Duodenal mucosa (tissue), 2 donors: ENCODE measurements at regions not wholly inside any gene's neighbourhood (a gene's known extent, or its start where the extent isn't known, plus 50 kb on each side); places are given as distances from the start of the nearest gene placed in this dataset.

Experiments used
- H3K27ac ChIP-seq: one replicate; pipeline ENCODE4 v1.7.0; 2013; ENCODE audit warnings: low read depth, low read length
- H3K27me3 ChIP-seq, 2 donors: one replicate each; pipeline ENCODE4 v1.7.0; 2013; ENCODE audit warnings: low read length in 2 of 2, control low read depth in 1 of 2; ENCODE audit not compliant: insufficient read depth in 2 of 2, control insufficient read depth in 1 of 2
- H3K36me3 ChIP-seq, 2 donors: one replicate each; pipeline ENCODE4 v1.7.0; 2013; ENCODE audit warnings: low read length in 2 of 2, control low read depth in 1 of 2; ENCODE audit not compliant: insufficient read depth in 2 of 2, control insufficient read depth in 1 of 2
- H3K4me1 ChIP-seq, 2 donors: one replicate each; pipeline ENCODE4 v1.7.0; 2013; ENCODE audit warnings: low read length in 2 of 2, control low read depth in 1 of 2; ENCODE audit not compliant: insufficient read depth in 2 of 2, control insufficient read depth in 1 of 2
- H3K4me3 ChIP-seq, 2 donors: one replicate each; pipeline ENCODE4 v1.7.0; 2013; ENCODE audit warnings: low read length in 2 of 2, low read depth in 1 of 2
- H3K9ac ChIP-seq, 2 donors: one replicate each; pipeline ENCODE4 v1.7.0; 2013; ENCODE audit warnings: low read length in 2 of 2, low read depth in 1 of 2
- H3K9me3 ChIP-seq, 2 donors: one replicate each; pipeline ENCODE4 v1.7.0; 2013; ENCODE audit warnings: low read length in 2 of 2, control low read depth in 1 of 2; ENCODE audit not compliant: control insufficient read depth in 1 of 2

GRCh38 chr13:59480396-59481259 lies 683.1 kb downstream of the DIAPH3 start:
- H3K4me1 ChIP-seq: no peaks in the 10 kb centered on the region
- H3K27ac ChIP-seq: no peak overlapping the region

GRCh38 chr13:59483501-59484145 lies 680.1 kb downstream of the DIAPH3 start:
- H3K9ac ChIP-seq: no peak overlapping the region
- no peak overlapping the region for H3K4me3 ChIP-seq
- H3K36me3 ChIP-seq: no peaks in the 10 kb centered on the region
- no peaks in the 10 kb centered on the region for H3K9me3 ChIP-seq
- no peaks in the 10 kb centered on the region for H3K4me1 ChIP-seq
- H3K27me3 ChIP-seq: no peaks in the 10 kb centered on the region
- no peak overlapping the region for H3K27ac ChIP-seq

More at GRCh38 chr13:59480396-59481259, 683.1 kb downstream of the DIAPH3 start:
- Histone ChIP-seq H3K27me3 (no peaks in the 10 kb centered on the region), H3K9ac (no peak overlapping the region), H3K36me3 (no peaks in the 10 kb centered on the region), H3K4me3 (no peak overlapping the region), H3K9me3 (no peaks in the 10 kb centered on the region)

GRCh38 chr13:59487883-59488282 lies 675.8 kb downstream of the DIAPH3 start:
- Histone ChIP-seq H3K27ac (no peak overlapping the region), H3K27me3 (no peaks in the 10 kb centered on the region), H3K4me1 (no peaks in the 10 kb centered on the region), H3K9ac (no peak overlapping the region), H3K4me3 (no peak overlapping the region), H3K36me3 (no peaks in the 10 kb centered on the region), H3K9me3 (no peaks in the 10 kb centered on the region)

DNA sequence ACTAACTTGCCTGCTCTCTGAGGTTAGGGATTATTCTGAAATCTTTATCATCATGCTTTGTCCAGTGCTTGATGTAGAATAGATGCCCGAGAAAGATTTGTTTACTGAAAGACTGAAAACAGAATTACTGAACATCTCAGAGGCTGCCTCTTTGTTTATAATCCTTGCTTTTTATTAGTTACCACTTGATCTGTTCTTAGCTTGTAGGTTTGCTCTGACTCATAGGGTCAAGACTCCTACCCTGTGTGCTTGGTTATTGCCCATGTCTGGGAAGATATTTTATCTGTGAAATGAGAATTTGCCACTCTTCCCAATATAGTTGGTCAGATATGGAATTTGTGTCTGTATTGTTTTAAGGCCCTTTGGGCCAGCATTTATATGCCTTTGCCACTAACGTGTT lies 675.3 kb downstream of the DIAPH3 start:
- Histone ChIP-seq H3K4me1 (no peaks in the 10 kb centered on the region), H3K9me3 (no peaks in the 10 kb centered on the region), H3K27me3 (no peaks in the 10 kb centered on the region), H3K27ac (no peak overlapping the region), H3K9ac (no peak overlapping the region), H3K4me3 (no peak overlapping the region), H3K36me3 (no peaks in the 10 kb centered on the region)

GRCh38 chr13:59490651-59491050 lies 673.1 kb downstream of the DIAPH3 start:
- Histone ChIP-seq H3K4me3 (no peak overlapping the region), H3K27ac (no peak overlapping the region), H3K9ac (no peak overlapping the region), H3K4me1 (no peaks in the 10 kb centered on the region), H3K27me3 (no peaks in the 10 kb centered on the region), H3K36me3 (no peaks in the 10 kb centered on the region), H3K9me3 (no peaks in the 10 kb centered on the region)

DNA sequence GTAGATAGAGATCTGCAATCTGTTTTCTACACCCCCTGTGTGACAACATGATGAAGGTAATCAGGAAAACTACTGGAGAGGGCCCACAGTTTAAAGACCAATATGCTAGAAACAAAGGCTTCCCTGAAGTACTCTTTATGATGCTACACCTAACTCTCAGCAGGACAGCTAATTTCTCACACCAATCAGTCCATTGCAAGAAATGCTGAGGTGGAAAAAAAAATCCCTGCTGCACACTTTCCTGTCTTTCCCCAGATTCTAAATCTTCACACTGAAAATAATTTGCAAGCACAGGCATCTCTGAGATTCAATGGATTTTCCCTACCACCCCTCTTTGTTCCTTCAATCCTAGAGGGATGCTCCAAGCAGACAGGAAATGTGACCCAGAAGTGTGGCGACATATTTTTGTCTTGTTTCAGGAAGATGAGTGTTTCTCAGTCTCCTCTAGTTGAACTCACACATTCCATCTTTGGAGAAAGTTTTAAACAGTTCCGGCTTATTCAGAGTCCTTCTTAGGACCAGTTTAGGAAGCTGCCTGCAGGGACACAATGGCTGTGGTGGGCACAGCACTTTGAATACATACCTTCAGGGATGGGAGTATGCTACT lies 671.6 kb downstream of the DIAPH3 start:
- no peaks in the 10 kb centered on the region for H3K27me3 ChIP-seq
- no peak overlapping the region for H3K9ac ChIP-seq
- H3K27ac ChIP-seq: no peak overlapping the region
- H3K9me3 ChIP-seq: no peaks in the 10 kb centered on the region
- no peaks in the 10 kb centered on the region for H3K36me3 ChIP-seq
- no peaks in the 10 kb centered on the region for H3K4me1 ChIP-seq
- H3K4me3 ChIP-seq: no peak overlapping the region

GRCh38 chr13:59493436-59493965 lies 670.2 kb downstream of the DIAPH3 start:
- no peaks in the 10 kb centered on the region for H3K27me3 ChIP-seq
- no peaks in the 10 kb centered on the region for H3K36me3 ChIP-seq
- no peak overlapping the region for H3K27ac ChIP-seq
- no peaks in the 10 kb centered on the region for H3K9me3 ChIP-seq
- no peak overlapping the region for H3K4me3 ChIP-seq
- no peak overlapping the region for H3K9ac ChIP-seq
- H3K4me1 ChIP-seq: no peaks in the 10 kb centered on the region

- Histone ChIP-seq H3K36me3 (no peaks in the 10 kb centered on the region), H3K9me3 (no peaks in the 10 kb centered on the region), H3K4me1 (no peaks in the 10 kb centered on the region), H3K9ac (no peak overlapping the region), H3K27me3 (no peaks in the 10 kb centered on the region), H3K4me3 (no peak overlapping the region), H3K27ac (no peak overlapping the region)
Measured at GRCh38 chr13:59494151-59494550, 669.6 kb downstream of the DIAPH3 start.

DNA sequence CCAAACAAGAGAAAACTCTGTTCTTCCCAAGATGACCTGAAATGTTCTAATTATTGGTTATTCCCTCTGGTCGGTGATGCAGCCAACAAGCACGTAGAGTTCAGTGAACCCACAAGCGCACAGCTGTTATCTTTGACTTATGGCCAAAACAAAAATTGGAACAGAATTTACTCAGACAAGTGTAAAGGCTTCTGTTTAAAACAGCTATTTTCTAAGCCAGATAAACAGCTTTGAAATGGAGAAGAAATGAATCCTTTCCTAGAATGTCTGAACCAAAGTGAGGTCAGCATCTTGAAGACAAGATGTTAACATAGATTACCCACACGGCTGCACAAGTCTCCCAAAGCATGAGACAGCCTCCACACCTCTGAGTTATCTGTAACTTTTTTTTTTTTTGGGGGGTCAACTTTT lies 669.2 kb downstream of the DIAPH3 start:
- Histone ChIP-seq H3K9ac (no peak overlapping the region), H3K9me3 (no peaks in the 10 kb centered on the region), H3K27ac (no peak overlapping the region), H3K36me3 (no peaks in the 10 kb centered on the region), H3K4me1 (no peaks in the 10 kb centered on the region), H3K27me3 (no peaks in the 10 kb centered on the region), H3K4me3 (no peak overlapping the region)

GRCh38 chr13:59495299-59495698 lies 668.4 kb downstream of the DIAPH3 start:
- Histone ChIP-seq H3K4me1 (no peaks in the 10 kb centered on the region), H3K9ac (no peak overlapping the region), H3K4me3 (no peak overlapping the region), H3K9me3 (no peaks in the 10 kb centered on the region), H3K27ac (no peak overlapping the region), H3K36me3 (no peaks in the 10 kb centered on the region), H3K27me3 (no peaks in the 10 kb centered on the region)
